ENCODE measurements at regions not wholly inside any gene's neighbourhood (a gene's known extent, or its start where the extent isn't known, plus 50 kb on each side); places are given as distances from the start of the nearest gene placed in this dataset.

DNA sequence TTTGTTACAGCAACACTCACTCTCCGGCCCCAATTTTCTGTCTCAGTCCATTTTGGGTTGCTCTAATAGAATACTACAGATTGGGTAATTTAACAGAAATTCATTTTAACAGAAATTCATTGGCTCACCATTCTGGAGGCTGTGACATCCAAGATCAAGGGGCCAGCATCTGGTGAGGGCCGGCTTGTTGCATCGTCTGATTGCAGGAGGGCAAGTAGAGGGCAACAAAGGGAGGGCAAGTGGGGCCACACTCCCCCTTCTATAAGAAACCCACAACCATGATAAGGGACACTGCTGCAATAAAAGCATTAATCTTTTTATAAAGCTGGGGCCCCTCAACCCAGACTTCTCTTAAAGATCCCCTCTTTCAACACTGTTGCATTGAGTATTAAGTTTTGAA lies 260.1 kb upstream of the TMPRSS15 start:
- POLR2A ChIA-PET = no interaction called here
- no peak for DNase-seq (ENCODE audit: extremely low spot score)
- CTCF ChIA-PET = no interaction called here
- TF ChIP-seq NFRKB (IDR thresholded peaks at IDR 0.05) = no peak

DNA sequence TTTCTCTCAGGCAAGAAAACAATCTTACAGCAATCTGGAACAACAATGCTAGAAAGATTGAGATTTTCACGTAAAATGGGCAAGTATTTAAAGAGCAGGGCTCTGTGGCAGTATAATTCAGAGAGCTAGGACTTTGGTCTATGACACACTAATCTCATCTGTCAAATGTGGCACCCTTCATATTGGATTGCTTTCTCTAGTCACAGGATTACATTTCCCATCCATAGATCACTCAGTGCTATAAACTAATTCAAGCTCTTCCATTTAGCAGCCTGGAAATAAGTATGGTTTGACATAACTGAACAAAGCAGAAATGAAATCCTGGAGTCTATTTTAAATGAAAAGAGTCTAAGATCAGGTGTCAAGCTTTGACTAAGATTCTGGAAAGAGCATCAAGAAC lies 263.1 kb upstream of the TMPRSS15 start:
- TF ChIP-seq HDGF (IDR thresholded peaks at IDR 0.05; ENCODE audit: borderline replicate concordance) = no peak
- CTCF ChIA-PET = no interaction called here
- no peak for DNase-seq (ENCODE audit: extremely low spot score)
- POLR2A ChIA-PET = no interaction called here

DNA sequence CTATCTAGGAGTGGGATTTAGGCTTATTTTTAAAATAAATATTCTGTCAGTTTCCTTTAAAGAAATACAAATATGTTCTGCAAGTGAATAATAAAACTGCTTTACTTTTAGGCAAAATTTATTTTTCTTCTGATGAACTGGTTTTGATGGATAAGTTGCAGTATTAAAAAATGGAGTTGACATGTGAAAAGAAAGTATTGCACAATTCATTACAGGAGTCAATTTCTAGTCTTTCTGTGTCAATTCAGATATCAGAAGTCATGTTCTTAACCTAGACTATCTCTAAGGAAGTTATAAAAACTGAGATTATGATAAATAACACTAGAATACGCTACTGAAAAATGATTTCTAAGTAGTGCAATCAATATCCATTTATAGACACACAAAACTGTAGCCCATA lies 270.2 kb upstream of the TMPRSS15 start:
- DNase-seq (ENCODE audit: extremely low spot score) = no peak
- ChIA-PET POLR2A (no interaction called here), CTCF (no interaction called here)
- no peak for TF ChIP-seq CTBP1 (IDR thresholded peaks at IDR 0.05; ENCODE audit: borderline replicate concordance)
- no peak for TF ChIP-seq ZNF384 (IDR thresholded peaks at IDR 0.05)
- TF ChIP-seq TARDBP (IDR thresholded peaks at IDR 0.05) = no peak
- no peak for TF ChIP-seq FOXM1 (IDR thresholded peaks at IDR 0.05; ENCODE audit: borderline replicate concordance)
- TF ChIP-seq SUZ12 (IDR thresholded peaks at IDR 0.05) = no peak

DNA sequence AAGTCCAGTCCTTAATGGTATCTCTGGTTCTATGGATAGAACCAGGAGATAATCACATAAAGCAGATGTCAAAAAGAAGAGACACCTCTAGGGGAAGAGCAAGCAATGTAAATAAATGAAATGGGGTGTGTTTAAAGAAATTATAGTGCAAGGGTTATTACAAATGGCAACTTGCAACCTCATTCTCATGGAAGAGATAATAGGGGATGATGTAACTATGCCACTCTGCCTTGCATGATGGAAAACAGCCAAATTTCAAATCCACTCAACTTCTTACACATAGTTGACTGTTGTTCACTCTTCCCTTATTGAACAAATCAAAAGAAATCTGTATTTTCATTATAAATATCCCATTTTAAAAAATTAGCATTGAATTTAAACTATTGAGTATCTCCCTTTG lies 274.0 kb upstream of the TMPRSS15 start:
- CTCF ChIA-PET = no interaction called here
- DNase-seq (ENCODE audit: extremely low spot score) = no peak
- no peak for TF ChIP-seq SP1 (IDR thresholded peaks at IDR 0.05)
- no peak for TF ChIP-seq HDGF (IDR thresholded peaks at IDR 0.05; ENCODE audit: borderline replicate concordance)
- TF ChIP-seq, protein P1, sequence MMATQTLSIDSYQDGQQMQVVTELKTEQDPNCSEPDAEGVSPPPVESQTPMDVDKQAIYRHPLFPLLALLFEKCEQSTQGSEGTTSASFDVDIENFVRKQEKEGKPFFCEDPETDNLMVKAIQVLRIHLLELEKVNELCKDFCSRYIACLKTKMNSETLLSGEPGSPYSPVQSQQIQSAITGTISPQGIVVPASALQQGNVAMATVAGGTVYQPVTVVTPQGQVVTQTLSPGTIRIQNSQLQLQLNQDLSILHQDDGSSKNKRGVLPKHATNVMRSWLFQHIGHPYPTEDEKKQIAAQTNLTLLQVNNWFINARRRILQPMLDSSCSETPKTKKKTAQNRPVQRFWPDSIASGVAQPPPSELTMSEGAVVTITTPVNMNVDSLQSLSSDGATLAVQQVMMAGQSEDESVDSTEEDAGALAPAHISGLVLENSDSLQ (IDR thresholded peaks at IDR 0.05) = no peak
- TF ChIP-seq LEF1 (IDR thresholded peaks at IDR 0.05; ENCODE audit: borderline replicate concordance) = no peak
- TF ChIP-seq FOXM1 (IDR thresholded peaks at IDR 0.05; ENCODE audit: borderline replicate concordance) = no peak
- TF ChIP-seq BHLHE40 (IDR thresholded peaks at IDR 0.05; ENCODE audit: borderline replicate concordance) = no peak
- TF ChIP-seq CTBP1 (IDR thresholded peaks at IDR 0.05; ENCODE audit: borderline replicate concordance) = no peak
- no peak for TF ChIP-seq ELF4 (IDR thresholded peaks at IDR 0.05)
- no peak for TF ChIP-seq NFRKB (IDR thresholded peaks at IDR 0.05)
- TF ChIP-seq L3MBTL2 (conservative IDR thresholded peaks at IDR 0.05) = no peak
- no peak for TF ChIP-seq TARDBP (IDR thresholded peaks at IDR 0.05)
- TF ChIP-seq ARNT (IDR thresholded peaks at IDR 0.05) = no peak
- no peak for TF ChIP-seq SUZ12 (IDR thresholded peaks at IDR 0.05)
- no peak for TF ChIP-seq FOXA1 (IDR thresholded peaks at IDR 0.05)
- no peak for TF ChIP-seq ZNF384 (IDR thresholded peaks at IDR 0.05)
- TF ChIP-seq FOXK2 (IDR thresholded peaks at IDR 0.05) = no peak
- POLR2A ChIA-PET = no interaction called here

DNA sequence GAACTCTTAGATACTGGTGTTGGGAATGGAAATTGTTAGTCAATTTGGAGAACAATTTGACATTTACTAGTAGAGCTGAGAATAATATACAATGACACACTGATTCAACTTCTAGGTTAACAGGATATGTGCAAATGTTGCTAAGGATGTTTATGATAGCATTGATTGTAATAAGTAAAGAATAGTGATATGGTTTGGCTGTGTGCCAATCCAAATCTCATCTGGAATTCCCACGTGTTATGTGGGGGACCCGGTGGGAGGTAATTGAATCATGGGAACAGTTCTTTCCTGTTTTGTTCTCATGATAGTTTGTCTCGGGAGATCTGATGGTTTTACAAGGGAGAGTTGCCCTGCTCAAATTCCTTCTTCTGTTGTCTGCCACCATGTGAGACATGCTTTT lies 302.4 kb upstream of the TMPRSS15 start:
- no peak for TF ChIP-seq HDGF (IDR thresholded peaks at IDR 0.05; ENCODE audit: borderline replicate concordance)
- ChIA-PET CTCF (no interaction called here), POLR2A (no interaction called here)
- no peak for DNase-seq (ENCODE audit: extremely low spot score)

DNA sequence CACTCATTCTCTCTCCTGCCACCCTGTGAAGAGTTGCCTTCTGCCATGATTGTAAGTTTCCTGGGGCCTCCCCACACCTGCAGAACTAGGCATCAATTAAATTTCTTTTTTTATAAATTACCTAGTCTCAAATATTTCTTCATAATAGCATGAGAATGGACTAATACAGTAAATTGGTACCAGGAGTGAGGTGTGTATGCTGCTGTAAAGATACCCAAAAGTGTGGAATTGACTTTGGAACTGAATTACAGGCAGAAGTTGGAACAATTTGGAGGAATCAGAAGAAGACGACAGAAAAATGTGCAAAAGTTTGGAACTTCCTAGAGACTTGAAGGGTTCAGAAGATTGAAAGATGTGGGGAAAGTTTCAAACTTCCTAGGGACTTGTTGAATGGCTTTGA lies 308.1 kb upstream of the TMPRSS15 start:
- POLR2A ChIA-PET = no interaction called here
- CTCF ChIA-PET = no interaction called here
- DNase-seq (ENCODE audit: extremely low spot score) = no peak
- TF ChIP-seq ARNT (IDR thresholded peaks at IDR 0.05) (no peak), TARDBP (IDR thresholded peaks at IDR 0.05) (no peak), HDGF (IDR thresholded peaks at IDR 0.05; ENCODE audit: borderline replicate concordance) (no peak), ELF4 (IDR thresholded peaks at IDR 0.05) (no peak), SP1 (IDR thresholded peaks at IDR 0.05) (no peak)

DNA sequence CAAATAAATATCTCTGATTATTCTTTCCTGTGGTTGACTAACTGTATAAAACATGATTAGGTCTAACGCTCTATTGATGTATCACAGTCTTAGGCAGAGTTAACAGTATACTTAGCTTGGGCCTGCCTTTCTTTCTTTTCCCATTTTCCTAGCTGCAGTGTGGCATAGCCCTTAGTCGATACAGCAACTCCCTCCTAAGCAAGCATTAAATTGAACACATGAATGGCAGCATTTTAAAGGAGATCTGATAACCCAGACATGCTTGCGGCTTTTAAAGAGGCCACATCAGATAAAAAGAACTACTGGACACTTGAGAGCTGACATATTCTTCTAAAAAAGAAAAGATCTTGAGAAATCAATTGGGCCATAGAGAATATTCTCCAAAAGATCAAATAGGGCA lies 312.0 kb upstream of the TMPRSS15 start:
- ChIA-PET CTCF (no interaction called here), POLR2A (no interaction called here)
- TF ChIP-seq LEF1 (IDR thresholded peaks at IDR 0.05; ENCODE audit: borderline replicate concordance) = no peak
- no peak for TF ChIP-seq FOXA1 (IDR thresholded peaks at IDR 0.05)
- TF ChIP-seq TARDBP (IDR thresholded peaks at IDR 0.05) = no peak
- no peak for TF ChIP-seq CTBP1 (IDR thresholded peaks at IDR 0.05; ENCODE audit: borderline replicate concordance)
- TF ChIP-seq HDGF (IDR thresholded peaks at IDR 0.05; ENCODE audit: borderline replicate concordance) = no peak
- TF ChIP-seq ELF4 (IDR thresholded peaks at IDR 0.05) = no peak
- DNase-seq (ENCODE audit: extremely low spot score) = no peak

DNA sequence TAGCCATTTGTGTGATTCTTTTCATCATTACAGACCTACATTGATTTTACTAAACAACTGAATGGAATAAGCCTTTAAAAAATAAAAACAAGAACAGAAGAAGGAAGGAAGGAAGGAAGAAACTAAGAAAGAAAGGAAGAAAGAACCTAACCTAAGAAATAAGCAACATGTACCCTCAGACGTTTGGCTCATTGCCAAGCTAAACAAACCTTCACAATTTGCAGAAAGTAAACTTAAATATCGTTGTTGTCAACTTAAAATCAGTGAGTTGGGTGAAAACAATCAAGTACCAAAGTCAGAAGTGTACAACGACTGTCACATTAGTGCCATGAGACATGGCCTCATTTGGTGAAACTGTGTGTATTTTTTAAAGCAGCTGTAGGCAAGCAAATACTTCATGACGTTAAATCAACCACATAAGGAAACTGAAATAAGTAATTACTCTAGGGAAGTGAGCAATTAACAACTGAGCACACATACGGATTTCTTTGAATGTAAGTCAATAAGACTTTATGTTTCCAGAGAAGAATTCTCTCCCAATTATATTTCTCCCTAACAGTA lies 313.1 kb upstream of the TMPRSS15 start:
- TF ChIP-seq FOXM1 (IDR thresholded peaks at IDR 0.05; ENCODE audit: borderline replicate concordance) (no peak), LEF1 (IDR thresholded peaks at IDR 0.05; ENCODE audit: borderline replicate concordance) (no peak), TARDBP (IDR thresholded peaks at IDR 0.05) (no peak), NFRKB (IDR thresholded peaks at IDR 0.05) (no peak), ELF4 (IDR thresholded peaks at IDR 0.05) (no peak)
- ChIA-PET CTCF (no interaction called here), POLR2A (no interaction called here)
- DNase-seq (ENCODE audit: extremely low spot score) = no peak

DNA sequence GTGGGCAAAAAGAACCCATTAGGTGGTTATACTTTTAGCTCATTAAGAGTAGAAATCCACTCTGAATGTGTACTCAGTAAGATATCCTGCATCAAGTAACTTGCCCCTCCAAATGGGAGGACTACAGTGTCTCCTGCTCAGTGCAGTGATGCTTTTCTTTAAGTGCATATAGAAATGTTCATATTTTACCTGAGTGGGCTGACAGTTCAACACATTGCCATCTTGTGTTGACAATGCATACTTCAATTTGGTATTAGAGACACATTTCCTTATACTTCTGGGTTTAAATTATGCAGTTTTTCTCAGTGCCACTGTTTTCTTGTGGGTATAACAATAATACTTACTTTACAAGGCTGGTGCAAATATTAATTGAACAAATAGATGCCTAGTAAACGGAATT lies 318.6 kb upstream of the TMPRSS15 start:
- POLR2A ChIA-PET = no interaction called here
- CTCF ChIA-PET = no interaction called here

More for the DNA sequence above, 318.6 kb upstream of the TMPRSS15 start:
- no peak for DNase-seq (ENCODE audit: extremely low spot score)
- TF ChIP-seq FOXK2 (IDR thresholded peaks at IDR 0.05) (no peak), ELF4 (IDR thresholded peaks at IDR 0.05) (no peak), HDGF (IDR thresholded peaks at IDR 0.05; ENCODE audit: borderline replicate concordance) (no peak), TARDBP (IDR thresholded peaks at IDR 0.05) (no peak), L3MBTL2 (conservative IDR thresholded peaks at IDR 0.05) (no peak), SP1 (IDR thresholded peaks at IDR 0.05) (no peak)

Measured in HEK293T (cell line).